Activated CD8-positive, alpha-beta memory T cell treated with anti-CD3 and anti-CD28 coated beads, Interleukin-2, amount 50 U/mL, for 24 hours (primary cell): ENCODE measurements at regions not wholly inside any gene's neighbourhood (a gene's known extent, or its start where the extent isn't known, plus 50 kb on each side); places are given as distances from the start of the nearest gene placed in this dataset.

ENCODE experiments used
- DNase-seq: peaks from one replicate; pipeline ENCODE4 v3.0.0-alpha.2; 2020; ENCODE audit errors: extremely low read depth

GRCh38 chr6:168909288-168909687 is 344.4 kb downstream of the THBS2 start:
- no peak for DNase-seq

- no peak for DNase-seq
These were observed 344.8 kb downstream of the THBS2 start for GRCh38 chr6:168908887-168909286.

- no peak for DNase-seq
These were observed 345.5 kb downstream of the THBS2 start for GRCh38 chr6:168908166-168908565.

- DNase-seq, result no peak
These were observed 347.3 kb downstream of the THBS2 start for GRCh38 chr6:168906391-168906790.

DNA sequence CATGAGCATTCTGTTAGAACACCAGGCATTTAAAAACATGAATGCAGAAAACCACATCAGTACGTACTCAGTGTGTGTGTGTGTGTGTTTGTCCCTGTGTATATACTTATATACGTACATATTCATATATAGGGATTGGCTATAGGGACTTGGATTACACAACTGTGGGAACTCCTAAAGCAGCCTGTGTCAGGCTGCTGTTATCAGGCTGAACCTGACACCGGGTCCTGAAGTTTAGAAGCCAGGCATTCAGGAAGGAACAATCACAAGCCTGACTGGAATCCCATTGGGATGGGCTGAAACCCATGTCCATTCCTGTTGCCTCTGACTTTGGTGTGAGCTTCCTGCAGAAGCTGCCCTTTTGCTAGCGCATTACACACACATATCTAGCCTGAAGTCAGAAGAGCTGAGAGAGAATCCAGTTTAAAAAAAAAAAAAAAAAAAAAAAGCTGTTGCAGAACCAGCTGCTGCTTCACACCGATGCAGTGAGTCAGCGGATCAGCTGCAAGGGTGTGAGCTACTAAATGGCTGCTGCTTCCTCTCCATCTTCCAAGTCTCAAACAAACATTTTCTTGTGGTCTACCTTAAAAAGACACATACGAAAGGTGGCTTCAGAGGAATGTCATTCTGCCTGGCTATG is 348.1 kb downstream of the THBS2 start:
- DNase-seq, result no peak

- no peak for DNase-seq
These were observed 349.9 kb downstream of the THBS2 start for GRCh38 chr6:168903613-168904345.

DNA sequence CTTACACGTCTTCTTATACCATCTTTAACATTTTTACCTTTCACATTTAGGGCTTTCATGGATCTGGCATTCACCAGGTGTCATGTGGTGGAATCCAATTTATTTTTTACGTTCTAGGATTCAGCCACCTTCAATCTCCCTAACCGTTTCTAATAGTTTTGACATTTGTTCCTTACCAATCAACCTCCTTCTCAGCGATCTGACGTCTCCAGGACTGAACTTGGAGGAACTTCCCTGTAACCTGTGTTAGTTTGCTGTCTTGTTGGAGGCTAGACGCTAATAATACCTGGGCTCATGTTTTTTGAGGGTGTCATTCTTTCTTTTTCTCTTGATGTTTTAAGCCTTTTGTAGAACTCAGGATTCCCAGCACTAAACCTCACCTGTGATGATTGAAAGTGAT is 351.6 kb downstream of the THBS2 start:
- no peak for DNase-seq

DNA sequence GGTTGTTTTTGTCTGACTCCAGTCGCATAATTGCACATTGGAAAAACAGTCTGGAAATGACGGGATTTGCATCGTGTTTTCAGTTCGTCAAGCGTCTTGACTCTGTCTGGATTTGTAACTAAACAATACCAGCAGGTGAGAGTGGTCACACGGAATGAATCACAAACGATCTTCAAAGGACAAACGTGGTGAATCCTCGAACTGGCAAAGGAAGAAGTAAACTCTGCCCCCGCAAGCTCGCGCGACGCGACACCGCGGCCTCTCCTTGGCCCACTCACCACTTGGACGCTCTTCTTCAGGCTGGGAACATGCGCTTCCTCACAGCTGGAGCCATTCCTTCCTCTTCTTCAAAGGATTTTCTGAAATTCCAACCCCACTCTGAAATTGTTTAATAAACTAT is 352.6 kb downstream of the THBS2 start:
- DNase-seq, result no peak

DNA sequence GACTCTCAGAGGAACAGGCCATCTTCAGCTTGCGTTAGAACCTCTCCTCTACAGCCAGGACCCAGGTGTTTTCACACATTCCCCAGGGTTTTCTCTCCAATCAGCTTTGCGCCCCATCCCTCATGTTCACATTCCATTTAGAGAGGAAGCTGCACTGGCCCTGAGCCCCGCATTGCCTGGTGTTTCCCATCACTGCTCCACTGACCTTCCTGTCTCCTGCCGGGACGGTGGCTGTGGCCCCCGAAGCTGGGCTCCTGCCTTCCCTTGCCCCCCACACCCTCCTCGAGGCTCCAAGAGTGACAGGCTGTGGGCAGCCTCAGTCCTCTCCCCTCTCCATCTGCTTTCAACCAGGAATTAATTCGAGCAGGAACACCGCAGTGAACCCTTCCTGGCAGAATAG is 357.3 kb downstream of the THBS2 start:
- no peak for DNase-seq

DNA sequence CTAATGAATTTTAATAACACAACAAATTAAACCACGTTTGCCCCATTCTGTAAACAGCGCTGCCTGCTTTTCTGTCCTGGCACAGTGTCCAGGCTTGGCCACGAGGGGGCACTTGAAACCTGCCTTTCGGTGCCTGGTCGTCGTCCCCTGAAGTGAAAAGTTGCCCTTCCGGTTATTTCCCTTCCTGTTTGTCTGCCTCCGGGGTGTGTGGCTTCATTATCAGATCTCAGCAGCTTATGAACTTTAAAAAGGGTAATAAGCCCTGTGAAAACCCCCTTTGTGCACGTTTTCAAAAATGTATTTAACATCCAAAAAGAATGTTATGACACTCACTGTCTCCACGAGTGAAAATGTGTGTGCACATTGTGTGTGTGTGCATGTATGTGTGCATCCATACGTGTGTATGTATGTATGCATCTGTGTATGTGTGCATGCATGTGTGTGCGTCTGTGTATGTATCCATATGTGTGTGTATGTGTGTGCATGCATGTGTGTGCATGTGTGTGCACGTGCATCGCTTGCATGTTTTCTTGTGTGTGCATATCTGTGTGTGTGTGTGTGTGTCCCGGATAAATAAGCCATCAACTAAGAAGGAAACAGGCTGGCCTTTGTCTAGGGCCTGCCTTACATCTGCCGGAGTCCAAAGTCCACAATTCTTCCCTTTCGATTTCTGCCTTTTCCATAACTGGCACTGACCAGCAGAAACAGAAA is 358.4 kb downstream of the THBS2 start:
- DNase-seq, result peak; percentile 47

DNA sequence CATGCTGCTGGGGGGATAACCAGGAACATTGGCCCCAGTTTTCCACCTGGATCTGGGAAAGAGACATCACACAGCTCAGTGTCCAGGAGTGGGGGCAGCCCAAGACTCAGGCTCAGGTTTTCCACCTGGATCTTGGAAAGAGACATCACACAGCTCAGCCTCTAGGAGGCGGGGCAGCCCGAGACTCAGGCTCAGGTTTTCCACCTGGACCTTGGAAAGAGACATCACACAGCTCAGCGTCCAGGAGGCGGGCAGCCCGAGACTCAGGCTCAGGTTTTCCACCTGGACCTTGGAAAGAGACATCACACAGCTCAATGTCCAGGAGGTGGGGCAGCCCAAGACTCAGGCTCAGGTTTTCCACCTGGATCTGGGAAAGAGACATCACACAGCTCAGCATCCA is 361.6 kb downstream of the THBS2 start:
- no peak for DNase-seq

GRCh38 chr6:168890981-168891365 is 362.7 kb downstream of the THBS2 start:
- no peak for DNase-seq

DNA sequence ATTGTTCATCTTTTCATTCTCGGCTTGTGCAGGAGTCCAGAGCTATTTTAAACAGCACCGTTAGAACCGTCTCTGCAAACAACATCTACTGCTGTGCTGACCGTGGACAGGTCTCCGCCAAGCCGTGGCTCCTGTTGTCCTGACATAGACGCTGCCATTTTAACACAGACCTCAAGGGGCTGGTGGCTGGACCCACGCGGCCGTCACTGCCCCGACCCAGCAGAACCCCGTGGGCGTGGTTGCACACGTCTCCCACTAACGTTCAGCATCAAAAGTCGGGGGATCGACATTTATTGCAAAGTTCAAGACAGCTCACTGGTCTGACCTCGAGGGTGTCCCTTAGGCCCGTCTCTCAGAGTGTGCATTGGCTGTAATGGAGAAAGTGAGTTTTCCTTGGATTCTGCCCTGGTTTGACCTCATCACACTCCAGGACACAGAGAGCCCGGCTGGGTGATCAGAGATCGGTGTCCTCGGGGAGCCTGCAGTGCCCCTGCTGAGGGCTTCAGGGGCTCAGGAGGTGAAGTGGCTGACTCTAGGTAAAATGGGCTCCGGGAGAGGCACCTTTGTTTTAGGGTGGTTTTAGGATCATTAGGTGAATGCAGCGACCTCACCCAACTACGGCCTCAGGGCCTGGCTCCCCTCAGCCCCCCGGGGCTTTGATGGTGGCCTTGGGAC is 363.2 kb downstream of the THBS2 start:
- DNase-seq, result no peak

GRCh38 chr6:168888786-168889345 is 364.8 kb downstream of the THBS2 start:
- DNase-seq, result no peak

DNA sequence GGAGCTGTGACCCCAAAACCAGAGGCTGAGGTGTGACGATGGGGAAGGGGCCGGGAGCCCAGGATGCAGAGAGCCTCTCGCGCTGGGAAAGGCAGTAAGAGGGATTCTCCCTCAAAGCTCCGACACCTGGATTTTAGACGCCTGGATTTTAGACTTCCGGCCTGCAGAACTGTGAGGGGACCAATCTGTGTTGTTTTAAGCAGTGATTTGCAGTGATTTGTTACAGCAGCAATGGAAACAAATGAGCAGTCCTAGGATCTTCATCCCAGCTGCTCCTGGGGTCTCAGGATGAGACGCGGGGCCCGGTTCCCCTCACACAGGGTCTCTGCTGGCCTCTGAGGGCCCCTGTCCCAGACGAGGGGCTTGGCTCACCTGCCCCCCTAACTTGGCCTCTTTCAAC is 365.5 kb downstream of the THBS2 start:
- DNase-seq, result no peak

DNA sequence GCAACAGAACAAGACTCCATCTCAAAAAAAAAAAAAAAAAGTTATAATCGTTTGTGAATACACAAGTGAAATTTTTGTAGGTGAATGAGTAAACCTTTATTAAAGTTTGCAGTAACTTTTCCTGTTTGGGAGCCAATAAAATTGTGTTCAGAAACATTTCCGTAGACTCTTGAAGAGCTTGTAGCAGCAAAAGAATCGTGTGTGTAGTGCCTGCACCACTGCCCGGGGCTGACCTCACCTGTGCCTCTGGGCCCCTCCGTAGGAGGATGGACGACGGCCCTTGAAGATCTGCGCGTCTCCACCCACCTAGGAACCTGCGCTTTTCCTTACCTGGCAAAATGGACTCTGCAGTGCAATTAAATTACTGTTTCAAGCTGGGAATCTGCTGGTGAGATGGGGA is 366.0 kb downstream of the THBS2 start:
- DNase-seq, result no peak

DNA sequence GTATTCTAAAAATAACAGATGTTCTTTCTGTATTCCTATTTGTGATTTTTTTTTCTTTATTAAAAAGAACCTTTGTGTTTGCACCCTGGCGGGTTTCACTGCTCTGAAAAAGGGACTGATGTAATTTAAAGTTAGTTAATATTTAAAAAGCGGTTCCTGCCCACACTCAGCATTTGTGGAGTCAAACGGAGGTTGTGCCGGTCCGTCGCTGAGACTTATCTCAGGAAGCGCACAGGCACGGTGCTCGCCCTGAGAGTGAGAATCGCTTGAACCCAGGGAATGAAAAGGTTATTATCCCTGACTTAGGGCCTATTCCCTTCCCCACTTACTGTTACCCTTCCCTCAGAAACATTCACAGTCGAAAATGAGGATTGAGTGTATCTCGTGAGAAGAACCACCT is 366.7 kb downstream of the THBS2 start:
- no peak for DNase-seq

DNA sequence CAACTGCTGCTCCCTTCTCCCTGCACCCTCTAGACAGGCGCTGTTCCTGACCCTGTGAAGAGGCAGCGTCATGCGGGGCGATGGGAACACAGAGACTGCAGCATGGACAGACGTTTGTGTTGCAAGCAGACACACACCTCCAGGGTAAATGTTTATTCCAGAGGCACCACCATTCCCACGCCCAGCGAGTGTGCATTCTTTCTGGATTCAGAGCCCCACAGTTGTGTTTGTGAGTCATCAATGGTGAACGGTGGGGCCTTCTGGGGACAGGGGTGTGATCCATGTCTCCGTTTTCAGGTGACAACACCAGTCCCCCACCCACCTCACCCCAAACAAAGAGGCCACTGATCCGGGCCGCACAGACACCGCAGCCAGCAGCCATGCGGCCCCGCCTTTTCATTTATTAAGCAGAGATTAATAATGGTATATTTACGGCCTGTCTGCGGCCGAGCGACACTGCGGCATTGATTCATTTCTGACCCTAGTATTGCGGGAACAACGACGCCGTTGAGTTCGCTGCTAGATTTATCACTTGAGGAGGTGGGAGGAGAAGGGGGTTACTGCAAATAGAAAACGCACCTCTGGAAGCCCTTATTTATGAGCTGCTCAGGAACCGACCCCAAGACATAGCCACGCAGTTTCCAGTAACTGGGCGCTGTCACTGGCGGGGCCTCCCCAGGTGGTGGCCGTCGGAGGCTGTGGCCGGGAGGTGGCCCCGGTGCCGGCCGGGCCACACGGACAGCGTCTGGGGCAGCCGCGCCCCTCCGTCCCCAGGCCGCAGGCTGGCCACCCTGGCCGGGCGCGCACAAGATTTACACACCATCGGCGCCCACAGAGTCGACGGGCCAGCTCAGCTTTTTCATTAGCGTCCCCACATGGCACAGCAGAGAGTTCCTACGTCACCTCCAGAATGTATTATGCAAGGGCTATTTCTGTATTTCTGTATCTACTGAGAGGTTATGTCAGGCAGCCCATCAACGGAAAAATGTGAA is 367.6 kb downstream of the THBS2 start:
- no peak for DNase-seq

DNA sequence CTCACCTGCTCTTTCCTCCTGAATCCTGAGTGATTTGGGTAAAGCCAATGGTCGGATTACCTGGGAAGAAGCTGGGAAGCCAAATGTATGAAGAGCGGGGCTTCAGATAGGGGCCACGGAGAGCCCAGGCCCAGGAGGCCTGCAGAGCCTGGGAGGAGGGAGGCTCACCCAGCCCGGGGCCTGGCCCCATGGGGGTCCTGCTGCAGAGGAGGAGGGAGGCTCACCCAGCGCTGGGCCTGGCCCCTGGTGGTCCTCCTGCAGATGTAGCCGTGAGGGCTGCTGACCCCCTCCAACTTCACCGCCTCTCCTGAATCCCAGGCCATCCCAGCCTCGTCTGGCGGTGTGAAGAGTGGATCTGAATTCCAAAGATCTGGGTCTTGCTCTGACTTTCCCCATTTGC is 368.4 kb downstream of the THBS2 start:
- DNase-seq, result no peak

DNA sequence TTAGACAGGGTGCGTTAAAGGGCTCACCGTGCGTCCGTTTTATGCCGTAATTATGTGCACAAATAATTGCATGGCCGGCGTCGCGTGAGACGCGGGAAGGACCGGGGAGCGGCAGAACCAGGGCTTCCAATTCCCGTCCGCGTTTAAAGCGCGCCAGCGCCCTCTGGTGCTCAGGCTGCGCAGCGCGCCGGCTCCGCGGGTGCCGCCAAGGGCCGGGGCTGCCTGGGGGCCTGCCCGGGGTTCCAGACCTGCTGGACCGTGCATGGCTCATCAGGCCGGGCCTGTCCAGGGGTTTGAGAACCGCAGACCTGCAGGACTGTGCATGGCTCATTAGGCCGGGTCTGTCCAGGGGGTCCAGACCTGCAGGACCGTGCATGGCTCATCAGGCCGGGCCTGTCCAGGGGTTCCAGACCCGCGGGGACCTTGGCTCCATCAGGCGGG is 369.0 kb downstream of the THBS2 start:
- DNase-seq, result peak; percentile 31
